ENCODE measurements at regions not wholly inside any gene's neighbourhood (a gene's known extent, or its start where the extent isn't known, plus 50 kb on each side); places are given as distances from the start of the nearest gene placed in this dataset.

GRCh38 chrX:107548775-107549174 is 79.5 kb upstream of the PRPS1 start:
- no peaks in the 10 kb centered on the region for H3K36me3 Mint-ChIP-seq
- DNase-seq (ENCODE audit: low spot score) = no peak
- no peak overlapping the region for H3K4me3 Mint-ChIP-seq
- no peaks in the 10 kb centered on the region for H3K9me3 Mint-ChIP-seq
- POLR2A ChIA-PET = no interaction called here
- no peaks in the 10 kb centered on the region for H3K27me3 Mint-ChIP-seq (ENCODE audit: low read depth)
- CTCF ChIA-PET = no interaction called here
- H3K27ac Mint-ChIP-seq = no peak overlapping the region
- no peak for ATAC-seq
- TF ChIP-seq USF1 (CRISPR knock-in tag; IDR thresholded peaks at IDR 0.05) = no peak
- TF ChIP-seq NFE2L1 (CRISPR knock-in tag; IDR thresholded peaks at IDR 0.05) = no peak
- TF ChIP-seq PRRX2 (CRISPR knock-in tag; IDR thresholded peaks at IDR 0.05) = no peak
- TF ChIP-seq, protein P1, sequence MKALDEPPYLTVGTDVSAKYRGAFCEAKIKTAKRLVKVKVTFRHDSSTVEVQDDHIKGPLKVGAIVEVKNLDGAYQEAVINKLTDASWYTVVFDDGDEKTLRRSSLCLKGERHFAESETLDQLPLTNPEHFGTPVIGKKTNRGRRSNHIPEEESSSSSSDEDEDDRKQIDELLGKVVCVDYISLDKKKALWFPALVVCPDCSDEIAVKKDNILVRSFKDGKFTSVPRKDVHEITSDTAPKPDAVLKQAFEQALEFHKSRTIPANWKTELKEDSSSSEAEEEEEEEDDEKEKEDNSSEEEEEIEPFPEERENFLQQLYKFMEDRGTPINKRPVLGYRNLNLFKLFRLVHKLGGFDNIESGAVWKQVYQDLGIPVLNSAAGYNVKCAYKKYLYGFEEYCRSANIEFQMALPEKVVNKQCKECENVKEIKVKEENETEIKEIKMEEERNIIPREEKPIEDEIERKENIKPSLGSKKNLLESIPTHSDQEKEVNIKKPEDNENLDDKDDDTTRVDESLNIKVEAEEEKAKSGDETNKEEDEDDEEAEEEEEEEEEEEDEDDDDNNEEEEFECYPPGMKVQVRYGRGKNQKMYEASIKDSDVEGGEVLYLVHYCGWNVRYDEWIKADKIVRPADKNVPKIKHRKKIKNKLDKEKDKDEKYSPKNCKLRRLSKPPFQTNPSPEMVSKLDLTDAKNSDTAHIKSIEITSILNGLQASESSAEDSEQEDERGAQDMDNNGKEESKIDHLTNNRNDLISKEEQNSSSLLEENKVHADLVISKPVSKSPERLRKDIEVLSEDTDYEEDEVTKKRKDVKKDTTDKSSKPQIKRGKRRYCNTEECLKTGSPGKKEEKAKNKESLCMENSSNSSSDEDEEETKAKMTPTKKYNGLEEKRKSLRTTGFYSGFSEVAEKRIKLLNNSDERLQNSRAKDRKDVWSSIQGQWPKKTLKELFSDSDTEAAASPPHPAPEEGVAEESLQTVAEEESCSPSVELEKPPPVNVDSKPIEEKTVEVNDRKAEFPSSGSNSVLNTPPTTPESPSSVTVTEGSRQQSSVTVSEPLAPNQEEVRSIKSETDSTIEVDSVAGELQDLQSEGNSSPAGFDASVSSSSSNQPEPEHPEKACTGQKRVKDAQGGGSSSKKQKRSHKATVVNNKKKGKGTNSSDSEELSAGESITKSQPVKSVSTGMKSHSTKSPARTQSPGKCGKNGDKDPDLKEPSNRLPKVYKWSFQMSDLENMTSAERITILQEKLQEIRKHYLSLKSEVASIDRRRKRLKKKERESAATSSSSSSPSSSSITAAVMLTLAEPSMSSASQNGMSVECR (CRISPR knock-in tag; IDR thresholded peaks at IDR 0.05; ENCODE audit: borderline replicate concordance) = no peak
- TF ChIP-seq MXD4 (CRISPR knock-in tag; IDR thresholded peaks at IDR 0.05; ENCODE audit: borderline replicate concordance) = no peak
- TF ChIP-seq RELA (CRISPR knock-in tag; IDR thresholded peaks at IDR 0.05; ENCODE audit: borderline replicate concordance) = no peak
- no peaks in the 10 kb centered on the region for H3K4me1 Mint-ChIP-seq

- no peak for ATAC-seq
- Mint-ChIP-seq H3K4me3 (no peak overlapping the region), H3K36me3 (no peaks in the 10 kb centered on the region), H3K4me1 (no peaks in the 10 kb centered on the region; the same call in 1 of the 2 replicates), H3K9me3 (no peaks in the 10 kb centered on the region), H3K27ac (no peak overlapping the region), H3K27me3 (ENCODE audit: low read depth) (no peaks in the 10 kb centered on the region)
- ChIA-PET POLR2A (no interaction called here), CTCF (no interaction called here)
- TF ChIP-seq E2F1 (CRISPR knock-in tag; IDR thresholded peaks at IDR 0.05) (no peak), AR (CRISPR knock-in tag; IDR thresholded peaks at IDR 0.05) (no peak), SOX15 (CRISPR knock-in tag; IDR thresholded peaks at IDR 0.05) (no peak), ZNF416 (CRISPR knock-in tag; IDR thresholded peaks at IDR 0.05) (no peak), ZNF263 (CRISPR knock-in tag; IDR thresholded peaks at IDR 0.05; ENCODE audit: low read depth) (no peak), CBFB (CRISPR knock-in tag; IDR thresholded peaks at IDR 0.05; ENCODE audit: low read depth) (no peak), KAT7 (CRISPR knock-in tag; IDR thresholded peaks at IDR 0.05; ENCODE audit: borderline replicate concordance) (no peak)
- TF ChIP-seq, protein P1 (CRISPR knock-in tag; IDR thresholded peaks at IDR 0.05; ENCODE audit: borderline replicate concordance) = no peak
- DNase-seq (ENCODE audit: low spot score) = no peak
These were observed 78.8 kb upstream of the PRPS1 start for GRCh38 chrX:107549504-107549903.

Measured in WTC11 (cell line).